ENCODE measurements at regions not wholly inside any gene's neighbourhood (a gene's known extent, or its start where the extent isn't known, plus 50 kb on each side); places are given as distances from the start of the nearest gene placed in this dataset.

DNA sequence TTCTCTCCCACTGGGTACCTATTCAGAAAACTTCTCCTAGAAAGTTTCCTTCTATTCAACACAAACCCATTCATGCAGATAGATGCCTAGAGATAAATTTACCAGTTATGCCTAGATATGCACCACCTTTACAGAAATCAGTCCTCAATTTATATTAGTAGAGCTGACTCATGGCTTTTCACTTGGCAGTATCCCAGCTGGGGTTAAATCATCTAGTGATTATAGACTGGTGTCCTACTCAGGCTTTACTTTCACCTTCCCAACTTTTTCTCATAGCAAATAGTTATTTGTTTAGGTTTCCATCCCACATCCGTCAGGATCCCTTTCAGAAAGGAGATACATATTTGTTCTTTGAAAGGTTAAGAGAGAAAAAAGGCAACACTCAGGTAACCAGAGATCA is 124.5 kb downstream of the AQP4 start:
- DNase-seq = no peak

DNA sequence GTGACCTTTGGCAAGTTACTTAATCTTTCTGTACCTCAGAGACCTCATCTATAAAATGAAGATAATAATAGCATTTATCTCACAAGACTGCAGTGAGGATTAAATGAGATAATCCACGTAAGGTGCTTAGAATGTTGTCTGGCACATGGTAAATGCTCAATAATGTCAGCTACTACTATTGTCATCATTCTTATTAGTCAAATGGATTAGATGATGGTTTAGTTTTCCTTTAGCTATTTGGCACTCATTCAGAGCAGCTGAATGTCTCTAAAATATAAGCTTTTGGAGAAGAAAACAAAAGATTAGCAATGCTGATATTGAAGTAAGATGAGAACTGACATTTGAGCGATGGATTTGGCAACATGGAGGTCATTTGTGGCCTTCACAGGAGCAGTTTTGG is 125.1 kb downstream of the AQP4 start:
- no peak for DNase-seq

DNA sequence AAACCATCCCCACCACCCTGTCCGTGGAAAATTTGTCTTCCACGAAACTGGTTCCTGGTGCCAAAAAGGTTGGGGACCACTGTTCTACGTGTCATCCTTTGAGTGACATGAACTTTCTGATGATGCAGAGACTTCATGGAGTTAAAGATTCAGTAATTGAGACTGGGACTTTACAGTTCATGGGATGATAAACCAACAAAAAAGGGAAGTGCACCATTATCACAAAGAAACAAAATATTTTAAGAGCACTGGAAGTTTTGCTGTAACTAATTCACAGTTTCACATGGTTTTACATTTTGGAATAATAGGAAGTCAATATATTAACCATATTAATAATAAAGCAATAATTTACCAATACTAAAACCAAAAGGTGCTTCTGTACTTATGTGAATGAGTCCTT is 126.8 kb downstream of the AQP4 start:
- DNase-seq = no peak

DNA sequence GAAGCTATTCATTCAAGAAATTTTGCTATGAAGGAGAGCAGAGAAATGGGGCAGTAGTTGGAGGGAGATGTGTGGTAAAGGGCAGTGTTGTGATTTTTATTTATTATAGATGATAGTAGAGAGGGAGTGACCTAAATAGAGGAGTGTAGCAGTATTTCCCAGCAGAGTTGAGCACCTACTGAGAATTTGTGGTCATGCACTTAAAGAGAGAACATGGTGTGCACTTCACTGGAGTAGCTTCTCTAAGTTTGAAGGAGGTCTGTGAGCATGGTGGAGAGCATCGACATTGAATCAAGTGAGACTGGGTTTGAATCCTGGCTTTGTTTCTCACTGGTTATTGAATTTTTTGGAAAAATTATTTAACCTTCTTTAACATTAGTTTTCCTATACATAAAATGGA is 129.2 kb downstream of the AQP4 start:
- no peak for DNase-seq

DNA sequence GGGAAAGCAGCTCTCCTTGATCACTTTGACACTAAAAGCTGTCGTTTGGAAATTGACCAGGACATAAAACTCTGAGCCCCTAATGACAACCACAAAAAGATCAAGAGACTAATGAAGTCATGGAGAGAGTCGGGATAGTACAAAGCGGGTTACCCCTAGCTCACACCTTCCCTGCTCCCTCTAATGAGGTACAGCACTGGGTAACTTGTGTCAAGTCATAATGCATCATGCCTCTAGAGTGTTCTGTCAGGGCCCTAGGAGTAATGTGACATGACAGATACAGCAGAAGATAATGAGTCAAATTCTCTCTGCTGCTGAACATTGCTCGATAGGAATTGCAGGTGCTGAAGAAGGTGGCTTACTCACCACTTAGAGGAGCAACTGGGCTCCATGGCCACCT is 130.7 kb downstream of the AQP4 start:
- DNase-seq = no peak

DNA sequence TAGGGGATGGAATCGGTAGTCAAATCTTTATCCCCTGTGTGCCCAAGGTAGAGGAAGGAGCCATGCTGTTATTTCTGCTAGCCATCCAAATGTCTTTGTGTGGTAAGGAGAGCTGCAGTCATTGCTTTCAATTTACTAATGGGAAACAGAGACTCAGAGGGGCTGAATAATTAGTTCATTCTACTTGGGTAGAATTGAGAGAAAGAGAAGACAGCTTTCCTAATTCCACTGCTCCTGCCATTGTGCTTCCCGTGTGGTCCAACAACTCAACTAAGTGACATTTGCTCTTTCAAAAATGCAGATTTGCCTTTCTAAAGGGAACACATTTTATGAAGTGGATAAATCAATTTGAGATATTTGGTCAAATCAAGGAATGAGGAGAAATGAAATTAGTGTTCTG is 136.1 kb downstream of the AQP4 start:
- DNase-seq = no peak

DNA sequence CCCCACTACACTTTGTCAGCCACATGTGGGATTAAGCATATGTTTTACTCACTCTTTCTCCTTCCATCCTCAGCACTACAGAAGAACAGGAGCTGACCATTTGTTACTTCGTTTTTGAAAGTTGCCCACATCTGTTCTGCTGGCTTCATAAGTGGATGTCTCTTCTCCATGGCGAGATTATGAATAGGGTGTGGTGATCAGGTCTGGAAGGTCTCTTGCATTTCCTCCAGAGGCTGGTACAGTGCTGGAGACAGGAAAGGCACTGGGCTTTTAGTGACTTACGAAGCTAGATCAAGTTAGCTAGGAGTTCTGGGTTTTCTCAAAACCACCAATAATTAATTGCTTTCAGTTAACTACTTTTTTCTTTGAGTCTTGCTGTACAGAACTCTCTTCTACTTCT is 136.5 kb downstream of the AQP4 start:
- DNase-seq = no peak

DNA sequence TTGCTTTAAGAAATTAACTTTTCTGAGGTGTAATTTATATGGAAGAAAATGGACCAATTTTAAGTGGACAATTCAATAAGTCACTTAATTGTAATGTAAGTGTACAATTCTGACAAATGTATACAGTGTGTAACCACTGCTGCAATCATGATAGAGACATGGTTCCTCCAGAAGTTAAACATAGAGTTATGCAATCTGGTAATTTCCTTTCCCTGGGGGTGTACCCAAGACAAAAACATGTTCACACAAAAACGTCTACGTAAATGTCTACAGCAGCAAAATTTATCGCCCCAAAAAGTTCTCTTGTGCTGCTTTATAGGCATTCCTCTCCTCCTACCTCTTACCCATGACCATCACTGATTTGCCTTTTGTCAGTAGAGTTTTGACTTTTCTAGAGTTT is 141.5 kb downstream of the AQP4 start:
- DNase-seq = peak; percentile 73

DNA sequence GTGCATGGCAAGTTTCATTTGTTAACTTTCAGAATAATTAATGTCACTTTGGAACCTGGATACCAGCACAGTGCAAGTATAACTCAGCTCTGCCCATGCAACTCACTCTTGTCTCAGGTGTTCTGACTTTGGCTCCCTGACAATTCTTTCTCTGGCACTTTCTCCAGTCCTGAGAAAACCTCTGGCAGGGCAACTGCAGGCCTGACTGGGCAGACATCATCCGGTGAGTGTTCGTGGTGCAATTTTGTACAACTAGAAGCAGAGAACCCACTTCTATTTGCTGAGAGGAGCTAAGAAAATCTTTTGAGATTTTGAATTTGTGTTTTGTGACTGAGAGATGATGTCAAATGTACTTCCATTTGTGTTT is 143.0 kb downstream of the AQP4 start:
- no peak for DNase-seq

DNA sequence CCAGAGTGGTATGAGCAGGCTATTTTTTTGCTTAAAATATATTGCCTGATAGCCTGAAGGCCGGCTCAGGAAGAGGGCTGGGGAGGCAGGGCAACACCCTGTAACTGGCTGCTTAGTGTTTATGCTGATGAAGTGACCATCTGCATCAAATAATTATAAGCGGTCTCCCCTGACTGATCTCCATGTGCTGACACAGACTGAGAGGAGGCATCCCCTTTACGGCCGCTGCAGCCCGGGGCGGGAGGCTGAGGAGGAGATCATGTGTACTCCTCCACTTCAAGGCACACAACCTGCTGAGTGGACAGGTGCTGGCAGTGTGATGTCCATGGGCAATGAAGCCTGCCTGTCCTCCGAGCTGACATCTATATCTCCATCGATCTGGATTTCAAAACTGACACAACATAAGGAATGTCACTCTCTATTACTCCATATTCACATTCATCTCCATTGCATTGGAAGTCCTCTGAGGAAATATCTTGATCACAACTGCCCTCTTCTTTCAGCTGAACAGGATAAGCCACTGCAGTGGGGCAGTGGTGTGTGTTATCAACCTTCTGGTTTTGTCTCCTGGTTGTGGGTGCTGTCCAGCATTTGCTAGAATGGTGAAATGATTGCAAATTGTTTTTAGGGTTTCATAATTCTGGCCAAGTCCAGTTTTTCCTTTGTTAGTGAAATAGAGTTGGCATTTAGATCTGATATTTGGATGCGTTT is 143.5 kb downstream of the AQP4 start:
- DNase-seq = no peak

DNA sequence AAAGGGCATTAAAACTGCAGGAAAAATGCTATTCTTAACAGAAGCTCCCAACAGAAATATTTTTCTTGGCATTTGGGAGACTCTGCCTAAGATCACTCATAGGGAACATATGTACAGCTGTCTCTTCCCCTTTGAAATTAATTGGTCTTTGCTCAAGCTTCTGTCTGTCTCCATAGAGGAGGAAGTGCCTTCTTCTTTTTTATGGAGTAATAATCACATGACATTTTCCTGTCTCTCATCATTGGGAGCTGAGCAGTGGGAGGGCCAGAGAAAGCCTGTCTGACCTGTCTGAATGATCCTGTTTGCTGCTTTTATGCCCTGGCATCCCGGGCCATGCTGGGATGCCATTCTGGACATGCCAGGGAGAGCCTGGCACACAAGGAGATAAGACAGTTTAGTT is 145.6 kb downstream of the AQP4 start:
- DNase-seq = peak; percentile 56

DNA sequence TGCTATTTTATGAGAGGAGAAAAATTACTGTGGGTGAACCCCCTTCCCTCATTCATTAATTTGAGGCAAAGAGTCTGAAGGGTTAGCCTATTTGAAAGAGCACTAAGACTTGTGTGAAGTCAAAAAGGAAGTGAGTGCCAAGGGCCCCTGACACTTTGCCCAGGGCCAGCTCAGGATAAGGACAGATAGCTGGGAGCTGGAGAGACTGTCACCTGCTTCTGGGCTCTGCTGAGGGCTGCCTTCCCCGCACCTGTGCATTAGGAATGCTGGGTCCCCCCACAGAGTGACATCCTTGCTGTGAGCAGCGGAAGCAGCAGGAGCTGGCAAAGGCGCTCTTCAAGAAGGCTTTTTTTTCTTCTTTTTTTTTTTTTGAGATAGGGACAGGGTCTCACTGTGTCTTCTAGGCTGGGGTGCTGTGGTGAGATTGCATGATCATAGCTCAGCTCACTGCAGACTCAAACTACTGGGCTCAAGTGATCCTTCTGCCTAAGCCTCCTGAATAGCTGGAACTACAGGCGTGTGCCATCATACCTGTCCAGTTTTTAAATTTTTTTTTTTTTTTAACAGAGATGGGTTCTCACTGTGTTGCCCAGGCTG is 148.3 kb downstream of the AQP4 start:
- DNase-seq = no peak

DNA sequence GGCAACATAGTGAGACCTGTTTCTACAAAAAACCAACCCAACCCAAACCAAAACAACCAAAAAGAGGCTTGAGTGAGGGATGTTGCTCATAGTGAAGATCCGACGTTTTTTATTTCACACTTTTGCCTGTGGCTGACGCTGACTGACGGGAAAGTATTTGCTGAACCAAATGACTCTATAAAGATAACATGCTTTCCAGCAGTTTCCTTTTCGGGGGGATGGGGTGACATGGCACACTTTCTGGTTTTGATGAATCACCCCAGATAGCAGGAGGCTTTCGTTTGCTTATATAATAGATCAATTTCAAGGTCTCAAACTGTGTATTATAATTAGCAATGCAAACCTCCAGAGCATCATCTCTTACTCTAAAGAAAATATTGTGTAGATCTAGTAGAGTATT is 150.8 kb downstream of the AQP4 start:
- DNase-seq = peak; percentile 21

DNA sequence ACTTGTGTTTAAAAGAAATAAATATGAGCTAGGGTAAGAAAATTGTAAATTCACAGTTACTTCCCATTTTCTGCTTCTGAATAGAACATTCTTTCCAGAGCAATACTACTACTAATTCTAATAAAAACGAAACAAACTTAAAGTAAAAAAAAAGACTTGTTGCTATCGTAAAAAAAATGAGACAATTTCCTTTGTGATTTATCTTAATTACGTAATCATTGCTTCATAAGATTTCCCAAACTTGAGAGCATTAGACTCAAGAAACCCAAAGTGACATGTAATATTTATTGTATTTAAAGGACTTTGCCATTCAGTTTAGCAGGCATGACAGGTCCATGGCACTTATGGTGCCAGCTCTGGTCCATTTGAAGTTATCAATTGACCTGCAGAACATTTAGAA is 153.8 kb downstream of the AQP4 start:
- DNase-seq = peak; percentile 78

DNA sequence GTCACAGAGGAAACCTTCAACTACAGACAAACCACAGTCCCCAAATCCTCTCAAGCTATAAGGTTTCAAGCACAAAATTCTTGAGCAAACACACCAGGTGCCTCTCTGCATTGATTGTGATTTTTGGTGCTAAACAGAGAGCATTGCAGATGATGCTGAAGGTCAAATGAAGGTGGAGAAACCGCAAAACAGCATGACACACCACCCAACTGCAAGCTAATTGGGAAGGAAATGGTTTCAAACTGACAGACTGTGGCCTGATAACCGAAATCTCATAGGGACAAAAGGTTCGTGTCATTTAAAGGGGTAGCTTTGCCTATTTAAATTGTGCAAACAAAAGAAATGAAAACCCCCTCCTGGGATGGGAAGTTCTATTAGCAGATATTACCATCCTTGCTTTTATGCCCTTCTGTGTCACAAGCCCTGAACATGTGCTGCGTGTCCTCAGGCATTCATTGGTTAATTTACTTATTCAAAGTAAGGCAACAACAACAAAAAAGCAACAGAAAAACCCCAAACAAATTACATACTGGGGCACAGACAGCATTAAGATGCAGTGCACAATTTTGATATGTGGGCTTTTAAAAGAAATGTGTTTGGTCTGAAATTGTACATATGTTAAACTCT is 154.9 kb downstream of the AQP4 start:
- DNase-seq = peak; percentile 57

DNA sequence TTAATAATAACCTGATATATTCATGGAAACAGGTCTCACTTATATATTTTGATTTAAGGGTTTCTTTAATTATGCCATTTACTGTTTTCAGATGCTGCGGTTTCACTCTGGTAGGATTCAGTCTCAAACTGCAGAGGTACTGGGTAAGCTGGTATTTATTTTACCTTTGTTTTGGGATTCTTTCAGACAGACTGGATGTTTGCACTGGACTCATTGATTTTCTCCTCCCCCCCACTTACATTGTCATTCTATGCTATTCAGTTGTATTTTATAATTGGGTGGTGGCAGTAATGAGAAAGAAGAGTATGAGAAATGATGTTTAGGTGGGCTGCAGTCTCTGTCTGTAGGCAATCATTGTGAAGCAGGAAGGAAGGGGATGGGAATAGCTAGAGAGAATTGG is 155.6 kb downstream of the AQP4 start:
- no peak for DNase-seq

DNA sequence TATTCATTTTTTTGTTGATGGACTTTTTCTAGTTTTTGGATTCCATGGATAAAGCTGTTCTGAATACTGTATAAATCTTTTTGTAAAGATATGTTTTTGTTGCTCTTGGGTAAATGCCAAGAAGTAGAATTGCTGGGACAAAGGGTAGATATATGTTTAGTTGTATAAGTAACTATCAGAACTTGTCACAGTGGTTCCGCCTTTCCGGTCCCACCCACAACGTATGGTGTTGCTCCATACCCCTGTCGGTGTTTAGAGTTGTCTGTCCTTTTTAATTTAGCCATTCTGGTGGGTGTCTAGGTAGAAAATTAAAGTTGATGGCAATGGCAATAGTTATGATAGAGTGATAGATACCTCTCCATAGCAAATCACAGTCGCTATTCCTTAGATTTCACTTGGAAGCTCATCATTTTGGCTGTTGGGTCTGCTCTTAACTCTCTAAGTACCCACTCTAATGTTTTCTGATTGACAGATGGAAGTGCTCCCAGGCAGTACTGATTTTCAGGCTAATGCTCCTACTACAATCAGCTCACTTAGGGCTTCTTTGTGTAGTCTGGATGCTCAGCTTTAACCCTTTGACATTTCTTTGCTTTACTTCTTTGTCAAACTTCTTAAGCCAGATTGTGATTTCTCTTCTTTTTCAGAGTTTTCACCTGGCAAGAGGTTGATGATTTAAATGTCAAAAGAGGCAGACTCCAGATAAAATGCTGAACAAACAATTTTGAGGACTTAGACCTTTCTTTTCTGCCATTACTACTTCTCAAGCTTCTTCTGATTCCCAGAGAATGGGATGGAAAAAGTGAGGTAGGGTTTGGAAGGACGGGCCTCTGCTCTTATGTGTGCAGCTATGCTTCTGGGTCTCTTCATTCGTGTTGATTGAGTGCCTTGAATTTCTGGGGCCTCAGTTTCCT is 156.4 kb downstream of the AQP4 start:
- DNase-seq = peak; percentile 47

DNA sequence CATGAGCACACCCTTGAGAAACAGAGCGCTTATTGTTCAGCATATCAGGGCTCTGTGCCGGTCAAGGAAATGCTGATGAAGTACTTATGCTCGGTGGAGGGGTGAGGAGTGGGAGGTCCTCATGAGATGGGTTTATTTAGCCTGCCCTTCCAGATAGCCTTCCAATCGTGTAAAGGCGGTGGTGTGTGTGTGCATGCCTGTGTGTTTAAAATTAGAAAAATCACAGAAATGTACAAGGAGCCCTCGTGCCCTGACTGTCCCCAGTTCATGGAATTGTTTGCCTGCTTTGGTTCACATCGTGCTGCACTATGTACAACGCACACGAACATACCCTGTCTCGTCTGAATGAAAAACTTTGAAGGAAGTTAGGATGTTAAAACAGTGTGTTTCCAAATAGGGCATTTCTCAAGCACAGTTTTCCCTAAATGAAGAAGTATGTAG is 158.6 kb downstream of the AQP4 start:
- peak; percentile 21 for DNase-seq

DNA sequence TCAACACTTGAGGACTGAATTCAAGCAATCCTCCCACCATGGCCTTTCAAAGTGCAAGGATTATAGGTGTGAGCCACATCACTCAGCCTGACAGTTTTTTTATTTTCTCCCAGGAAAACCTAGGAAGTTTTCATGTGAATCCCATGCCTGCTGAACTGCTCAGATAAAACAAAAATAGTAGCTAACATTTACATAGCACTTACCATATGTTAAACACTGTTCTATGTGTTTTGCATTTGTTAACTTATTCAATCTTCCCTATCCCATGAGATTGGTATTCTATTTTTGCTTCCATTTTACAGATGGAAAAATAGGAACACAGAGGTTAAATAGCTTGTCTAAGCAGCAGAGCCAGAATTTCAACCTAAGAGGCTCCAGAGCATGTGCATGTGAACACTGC is 157.4 kb upstream of the KCTD1 start:
- DNase-seq = no peak

DNA sequence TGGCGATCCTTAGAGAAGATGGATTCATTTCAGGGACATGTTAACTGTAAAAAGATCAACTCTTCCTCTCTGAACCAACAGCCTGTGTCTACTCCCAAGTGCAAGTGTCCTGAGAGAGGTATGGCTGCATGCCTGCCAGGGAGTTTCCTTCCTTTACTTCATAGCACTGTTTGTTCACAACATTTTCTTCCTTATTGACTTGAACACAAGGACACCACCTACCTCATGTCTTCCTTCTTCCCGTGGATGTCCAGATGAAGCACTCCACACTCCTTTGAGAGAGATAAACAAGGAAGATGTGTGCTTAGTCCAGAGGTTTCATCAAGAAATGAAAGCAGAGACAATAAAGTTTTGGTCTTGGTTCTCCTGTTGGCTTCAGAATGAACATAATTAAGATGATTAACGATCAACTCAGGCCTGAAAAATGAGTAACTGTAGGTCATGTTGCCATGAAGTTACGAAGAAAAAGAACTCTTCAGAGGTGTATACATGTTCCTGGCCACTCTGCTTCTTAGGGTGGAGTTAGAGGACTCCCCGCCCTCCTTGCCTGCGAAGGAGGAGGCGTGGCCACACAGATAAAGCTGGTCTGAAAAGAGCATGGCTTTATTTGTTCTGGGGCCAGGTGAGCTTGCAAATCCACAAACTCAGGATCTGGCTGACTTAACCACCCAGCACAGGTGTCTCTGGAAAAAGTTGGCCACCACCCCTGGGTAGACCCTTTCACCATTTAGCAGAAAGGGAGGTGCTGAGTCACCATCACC is 155.0 kb upstream of the KCTD1 start:
- DNase-seq = no peak

DNA sequence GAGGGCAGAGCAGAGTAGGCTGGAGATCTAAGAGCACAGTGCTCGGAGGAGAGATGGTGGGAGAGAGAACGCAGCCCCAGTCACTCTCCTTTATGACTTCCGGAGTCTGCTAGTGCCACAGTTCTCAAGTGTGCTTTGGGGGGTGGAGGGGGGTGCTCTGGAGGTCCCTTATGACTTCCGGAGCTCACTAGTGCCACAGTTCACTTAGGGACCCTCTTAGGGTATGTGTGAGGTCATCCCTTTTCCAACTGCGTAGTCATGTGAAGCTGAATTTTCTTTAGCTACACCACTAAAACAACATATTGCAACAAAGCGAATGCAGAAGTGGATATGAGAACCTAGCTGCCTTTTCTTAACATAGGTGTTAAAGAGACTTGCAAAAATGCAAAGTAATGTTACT is 153.7 kb upstream of the KCTD1 start:
- DNase-seq = no peak

DNA sequence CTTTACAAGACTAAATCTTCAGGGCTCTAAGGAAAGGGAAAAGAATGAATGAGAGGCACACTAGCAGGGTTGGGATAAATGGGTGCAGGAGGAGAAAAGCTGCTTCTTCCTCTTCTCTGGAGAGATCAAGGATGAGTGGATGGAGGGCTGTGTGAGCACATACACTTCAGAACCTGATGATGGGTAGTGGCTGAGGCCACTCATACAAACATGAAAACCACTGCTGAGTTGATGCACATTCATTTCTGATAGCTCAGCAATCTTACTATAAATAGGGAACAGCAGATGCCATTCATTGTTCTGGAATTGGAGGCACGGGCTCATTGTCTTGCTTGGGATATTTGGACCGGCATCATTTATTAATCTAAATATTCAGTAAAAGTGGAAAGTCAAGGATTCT is 152.4 kb upstream of the KCTD1 start:
- no peak for DNase-seq

DNA sequence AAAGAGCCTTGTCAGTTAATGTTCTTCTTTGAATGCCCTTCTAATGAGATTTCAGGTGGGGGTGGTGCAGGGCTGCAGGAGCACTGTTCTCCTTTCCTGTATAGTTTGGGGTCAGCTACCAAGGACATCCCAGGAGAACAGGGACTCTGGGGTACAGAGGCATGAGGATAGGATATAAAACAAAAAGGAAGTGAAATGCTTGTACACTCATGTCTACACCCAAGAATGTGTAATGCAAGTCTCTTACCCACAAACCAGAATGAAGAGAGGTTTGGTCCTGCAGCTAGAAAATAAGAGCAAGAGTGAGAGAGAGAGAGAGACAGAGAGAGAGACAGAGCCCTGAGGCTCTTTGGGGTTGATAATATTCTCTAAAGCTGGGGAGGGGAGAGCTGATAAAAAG is 151.8 kb upstream of the KCTD1 start:
- DNase-seq = no peak

Data from suppressor macrophage treated with lipopolysaccharide for 4 hours (primary cell).